ENCODE measurements at regions not wholly inside any gene's neighbourhood (a gene's known extent, or its start where the extent isn't known, plus 50 kb on each side); places are given as distances from the start of the nearest gene placed in this dataset.
"Not testable (repeated sequence)": the region's sequence is repeated elsewhere in the genome, so short reads cannot be mapped to it uniquely, and the experiment has no call there.

- DNase-seq (ENCODE audit: low read depth) = no peak
- TF ChIP-seq MYC (IDR thresholded peaks at IDR 0.05; ENCODE audit: low read depth, low read length) (no peak), MAX (IDR thresholded peaks at IDR 0.05; ENCODE audit: low read depth, low read length) (no peak), POLR2A (IDR thresholded peaks at IDR 0.05; ENCODE audit: extremely low read depth, insufficient read length) (no peak), CTCF (IDR thresholded peaks at IDR 0.05; ENCODE audit: low read depth, low read length) (no peak)
- no peak overlapping the region for H3K4me3 ChIP-seq (ENCODE audit: low read depth, low read length)
These were observed 141.6 kb downstream of the APIP start for GRCh38 chr11:34774604-34775003.

DNA sequence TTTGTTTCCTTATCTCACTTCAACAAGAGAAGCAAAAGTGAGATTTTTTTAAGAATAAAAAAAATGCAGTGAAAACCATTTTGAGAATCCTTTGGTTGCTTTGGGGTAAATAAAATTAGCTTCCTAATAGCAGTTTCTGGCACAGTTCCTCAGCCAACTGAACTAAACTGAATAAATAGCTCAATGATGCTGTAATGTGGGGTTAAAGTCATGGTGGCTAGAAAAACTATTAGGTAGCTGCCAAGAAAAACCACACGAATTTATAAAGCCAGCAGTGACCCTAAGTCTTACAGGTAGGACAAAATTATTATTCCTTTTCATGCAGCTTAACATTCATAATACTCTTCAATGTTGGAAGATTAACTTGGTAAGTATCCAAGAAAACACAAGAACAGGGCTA is 142.4 kb downstream of the APIP start:
- H3K4me3 ChIP-seq (ENCODE audit: low read depth, low read length) = no peak overlapping the region
- DNase-seq (ENCODE audit: low read depth) = no peak
- TF ChIP-seq POLR2A (IDR thresholded peaks at IDR 0.05; ENCODE audit: extremely low read depth, insufficient read length) (no peak), MAX (IDR thresholded peaks at IDR 0.05; ENCODE audit: low read depth, low read length) (no peak), CTCF (IDR thresholded peaks at IDR 0.05; ENCODE audit: low read depth, low read length) (no peak)

DNA sequence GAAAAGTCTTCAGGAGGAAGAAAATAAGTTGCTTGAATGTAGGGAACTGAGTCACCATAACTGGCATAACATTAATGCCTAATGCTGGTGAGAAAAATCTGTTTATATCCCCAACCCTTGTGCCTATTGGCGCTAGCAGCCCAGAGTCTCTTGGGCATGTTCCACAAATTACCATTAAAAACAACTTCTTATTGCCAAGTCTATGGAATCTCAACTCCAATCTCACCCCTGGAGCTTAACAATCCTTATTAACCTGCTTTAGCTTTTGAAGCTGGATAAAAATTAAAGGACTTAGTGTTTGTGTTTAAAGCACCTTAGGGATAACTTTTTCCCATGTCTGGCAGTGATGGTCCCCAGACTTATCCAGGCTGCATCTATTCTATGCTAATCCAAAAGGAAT is 143.0 kb downstream of the APIP start:
- no peak for DNase-seq (ENCODE audit: low read depth)
- no peak for TF ChIP-seq MAX (IDR thresholded peaks at IDR 0.05; ENCODE audit: low read depth, low read length)
- TF ChIP-seq CTCF (IDR thresholded peaks at IDR 0.05; ENCODE audit: low read depth, low read length) = no peak
- no peak overlapping the region for H3K4me3 ChIP-seq (ENCODE audit: low read depth, low read length)

DNA sequence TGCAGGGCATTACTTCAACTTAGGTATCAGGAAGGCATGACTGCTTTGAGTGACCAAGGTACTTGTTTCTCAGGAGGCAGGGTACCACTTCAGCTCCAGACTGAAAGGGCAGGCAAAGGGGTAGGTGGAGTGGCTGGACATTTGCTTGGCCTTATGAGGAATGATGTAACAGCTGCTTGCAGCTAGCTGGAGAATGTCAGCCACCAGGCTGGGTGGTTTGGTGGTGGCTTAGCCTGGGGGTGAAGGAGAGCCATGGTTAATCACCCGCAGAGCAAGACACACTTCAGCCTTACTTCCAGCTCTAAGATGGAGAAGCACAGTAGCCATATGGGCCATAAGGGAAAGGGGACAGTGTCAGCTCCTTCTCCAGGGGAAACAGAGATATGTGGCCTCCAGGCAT is 146.1 kb downstream of the APIP start:
- no peak for TF ChIP-seq MYC (IDR thresholded peaks at IDR 0.05; ENCODE audit: low read depth, low read length)
- TF ChIP-seq CTCF (IDR thresholded peaks at IDR 0.05; ENCODE audit: low read depth, low read length) = no peak
- TF ChIP-seq MAX (IDR thresholded peaks at IDR 0.05; ENCODE audit: low read depth, low read length) = no peak
- no peak for TF ChIP-seq POLR2A (IDR thresholded peaks at IDR 0.05; ENCODE audit: extremely low read depth, insufficient read length)

GRCh38 chr11:34769224-34769623 is 147.0 kb downstream of the APIP start:
- H3K4me3 ChIP-seq (ENCODE audit: low read depth, low read length) = no peak overlapping the region
- TF ChIP-seq MYC (IDR thresholded peaks at IDR 0.05; ENCODE audit: low read depth, low read length) (no peak), POLR2A (IDR thresholded peaks at IDR 0.05; ENCODE audit: extremely low read depth, insufficient read length) (no peak), CTCF (IDR thresholded peaks at IDR 0.05; ENCODE audit: low read depth, low read length) (no peak), MAX (IDR thresholded peaks at IDR 0.05; ENCODE audit: low read depth, low read length) (no peak)
- no peak for DNase-seq (ENCODE audit: low read depth)

More for the DNA sequence above, 146.1 kb downstream of the APIP start:
- no peak overlapping the region for H3K4me3 ChIP-seq (ENCODE audit: low read depth, low read length)
- no peak for DNase-seq (ENCODE audit: low read depth)

DNA sequence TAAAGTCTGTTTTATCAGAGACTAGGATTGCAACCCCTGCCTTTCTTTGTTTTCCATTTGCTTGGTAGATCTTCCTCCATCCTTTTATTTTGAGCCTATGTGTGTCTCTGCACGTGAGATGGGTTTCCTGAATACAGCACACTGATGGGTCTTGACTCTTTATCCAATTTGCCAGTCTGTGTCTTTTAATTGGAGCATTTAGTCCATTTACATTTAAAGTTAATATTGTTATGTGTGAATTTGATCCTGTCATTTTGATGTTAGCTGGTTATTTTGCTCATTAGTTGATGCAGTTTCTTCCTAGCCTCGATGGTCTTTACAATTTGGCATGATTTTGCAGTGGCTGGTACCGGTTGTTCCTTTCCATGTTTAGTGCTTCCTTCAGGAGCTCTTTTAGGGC is 141.7 kb downstream of the EHF start:
- not testable (repeated sequence) for DNase-seq (ENCODE audit: low read depth); H3K4me3 ChIP-seq (ENCODE audit: low read depth, low read length)
